GM19025 (cell line): ENCODE measurements at regions not wholly inside any gene's neighbourhood (a gene's known extent, or its start where the extent isn't known, plus 50 kb on each side); places are given as distances from the start of the nearest gene placed in this dataset.

Source experiments
- ATAC-seq: cut with Tn5 transposase; IDR thresholded peaks from one replicate; pipeline ENCODE4 v1.9.1; 2021; ENCODE audit warnings: mild to moderate bottlenecking, low read depth, moderate library complexity; ENCODE audit not compliant: unreplicated experiment

GRCh38 chr10:47184724-47185330 lies 115.2 kb upstream of the GDF10 start:
- no peak for ATAC-seq

- ATAC-seq, result no peak
Observed at GRCh38 chr10:47186941-47187340, 113.1 kb upstream of the GDF10 start.

- ATAC-seq, result no peak
Observed at GRCh38 chr10:47187592-47187991, 112.4 kb upstream of the GDF10 start.

- ATAC-seq, result no peak
Observed at GRCh38 chr10:47188156-47188555, 111.8 kb upstream of the GDF10 start.

- ATAC-seq, result no peak
Observed at GRCh38 chr10:47189802-47190201, 110.2 kb upstream of the GDF10 start.

GRCh38 chr10:47190301-47190700 lies 109.7 kb upstream of the GDF10 start:
- no peak for ATAC-seq

- ATAC-seq, result no peak
Observed at GRCh38 chr10:47190802-47191450, 109.1 kb upstream of the GDF10 start.

GRCh38 chr10:47192273-47192672 lies 107.7 kb upstream of the GDF10 start:
- no peak for ATAC-seq

- no peak for ATAC-seq
Observed at GRCh38 chr10:47193666-47194065, 106.3 kb upstream of the GDF10 start.

- no peak for ATAC-seq
Observed at GRCh38 chr10:47195274-47195885, 104.6 kb upstream of the GDF10 start.

- ATAC-seq, result no peak
Observed at GRCh38 chr10:47196691-47197090, 103.3 kb upstream of the GDF10 start.

- no peak for ATAC-seq
Observed at GRCh38 chr10:47198221-47198620, 101.8 kb upstream of the GDF10 start.

- no peak for ATAC-seq
Observed at GRCh38 chr10:47205192-47205591, 94.8 kb upstream of the GDF10 start.

- peak; percentile 51 for ATAC-seq
Observed at GRCh38 chr10:47206449-47207280, 93.3 kb upstream of the GDF10 start.

GRCh38 chr10:47207281-47207615 lies 92.7 kb upstream of the GDF10 start:
- ATAC-seq, result no peak

GRCh38 chr10:47207894-47208469 lies 92.0 kb upstream of the GDF10 start:
- no peak for ATAC-seq

- ATAC-seq, result no peak
Observed at GRCh38 chr10:47209466-47209865, 90.5 kb upstream of the GDF10 start.

- no peak for ATAC-seq
Observed at GRCh38 chr10:47214520-47214919, 85.5 kb upstream of the GDF10 start.

GRCh38 chr10:47217113-47217512 lies 82.9 kb upstream of the GDF10 start:
- ATAC-seq, result no peak

- ATAC-seq, result no peak
Observed at GRCh38 chr10:47218803-47219202, 81.2 kb upstream of the GDF10 start.

GRCh38 chr10:47222461-47222860 lies 77.5 kb upstream of the GDF10 start:
- ATAC-seq, result no peak
